KMS-11 (cell line): ENCODE measurements at regions not wholly inside any gene's neighbourhood (a gene's known extent, or its start where the extent isn't known, plus 50 kb on each side); places are given as distances from the start of the nearest gene placed in this dataset.

Experiments
- H2AFZ ChIP-seq: fragments of 200-600 bp; sonication (generic); 2 replicates; pipeline ENCODE4 v1.6.1; 2016; ENCODE audit warnings: antibody characterized with exemption, mixed run types, low read depth
- H3K27ac ChIP-seq: fragments of 200-600 bp; sonication (generic); 2 replicates; pipeline ENCODE4 v1.6.1; 2016; ENCODE audit warnings: mild to moderate bottlenecking, mixed run types
- H3K27me3 ChIP-seq: fragments of 200-600 bp; sonication (generic); 2 replicates; pipeline ENCODE4 v1.6.1; 2017; ENCODE audit warnings: mild to moderate bottlenecking, low read depth, mixed run types, moderate library complexity; ENCODE audit not compliant: insufficient read depth
- H3K36me3 ChIP-seq: fragments of 200-600 bp; sonication (generic); 2 replicates; pipeline ENCODE4 v1.6.1; 2017; ENCODE audit warnings: mild to moderate bottlenecking, mixed run types; ENCODE audit not compliant: insufficient read depth
- H3K4me1 ChIP-seq: fragments of 200-600 bp; sonication (generic); 2 replicates; pipeline ENCODE4 v1.6.1; 2016; ENCODE audit warnings: mild to moderate bottlenecking, low read depth, mixed run types; ENCODE audit not compliant: poor library complexity, severe bottlenecking
- H3K4me2 ChIP-seq: fragments of 200-600 bp; sonication (generic); 2 replicates; pipeline ENCODE4 v1.7.0; 2016; ENCODE audit warnings: mild to moderate bottlenecking, mixed run types
- H3K4me3 ChIP-seq: fragments of 200-600 bp; sonication (generic); IDR thresholded peaks from 2 replicates; pipeline ENCODE4 v1.6.1; 2017; ENCODE audit warnings: low read depth, low read length, mixed read lengths; ENCODE audit not compliant: insufficient read depth
- H3K79me2 ChIP-seq: fragments of 200-600 bp; sonication (generic); 2 replicates; pipeline ENCODE4 v1.6.1; 2016; ENCODE audit warnings: low read depth, mixed run types; ENCODE audit not compliant: insufficient read depth
- H3K9ac ChIP-seq: fragments of 200-600 bp; sonication (generic); 2 replicates; pipeline ENCODE4 v1.6.1; 2016; ENCODE audit warnings: mild to moderate bottlenecking, mixed run types
- H4K20me1 ChIP-seq: fragments of 200-600 bp; sonication (generic); 2 replicates; pipeline ENCODE4 v1.6.1; 2016; ENCODE audit warnings: mild to moderate bottlenecking, mixed run types; ENCODE audit not compliant: insufficient read depth
- CTCF ChIP-seq: fragments of 200-600 bp; sonication (generic); conservative IDR thresholded peaks from 2 replicates; pipeline ENCODE4 v1.6.1; 2017; ENCODE audit warnings: low read depth, mild to moderate bottlenecking, antibody characterized with exemption, low read length, moderate library complexity, mixed read lengths

- Histone ChIP-seq H3K4me3 (no peak overlapping the region), H3K4me1 (peaks cover 15% of the 10 kb centered on the region), H3K79me2 (no peaks in the 10 kb centered on the region), H3K27me3 (no peaks in the 10 kb centered on the region), H3K36me3 (no peaks in the 10 kb centered on the region), H4K20me1 (no peaks in the 10 kb centered on the region), H2AFZ (no peak overlapping the region), H3K4me2 (no peak overlapping the region), H3K9ac (no peak overlapping the region), H3K27ac (no peak overlapping the region)
- TF ChIP-seq CTCF, result no peak
These were observed 170.6 kb downstream of the ZC4H2 start for GRCh38 chrX:64805683-64806082.

- H3K4me1 ChIP-seq, result peaks cover 36% of the 10 kb centered on the region
- H2AFZ ChIP-seq, result 0 out of 2 replicates have a peak overlapping the region, but pooled peaks have one; percentile 18
- H3K9ac ChIP-seq, result no peak overlapping the region
- H4K20me1 ChIP-seq, result no peaks in the 10 kb centered on the region
- peak overlapping the region; percentile 40; the same call in 1 of the 2 replicates for H3K4me2 ChIP-seq
- H3K4me3 ChIP-seq, result no peak overlapping the region
- H3K36me3 ChIP-seq, result no peaks in the 10 kb centered on the region
- H3K79me2 ChIP-seq, result no peaks in the 10 kb centered on the region
- no peaks in the 10 kb centered on the region for H3K27me3 ChIP-seq
- H3K27ac ChIP-seq, result peak overlapping the region; percentile 65
- TF ChIP-seq CTCF, result peak; percentile 30
These were observed 183.5 kb downstream of the ZC4H2 start for GRCh38 chrX:64792598-64793337.

- Histone ChIP-seq H3K79me2 (no peaks in the 10 kb centered on the region), H3K4me2 (no peak overlapping the region), H4K20me1 (no peaks in the 10 kb centered on the region), H3K27ac (no peak overlapping the region), H3K36me3 (no peaks in the 10 kb centered on the region), H3K27me3 (no peaks in the 10 kb centered on the region), H3K4me3 (no peak overlapping the region), H2AFZ (no peak overlapping the region), H3K4me1 (no peaks in the 10 kb centered on the region), H3K9ac (no peak overlapping the region)
- no peak for TF ChIP-seq CTCF
These were observed 193.3 kb downstream of the ZC4H2 start for GRCh38 chrX:64782923-64783322.

- no peak overlapping the region for H3K4me2 ChIP-seq
- no peak overlapping the region for H3K4me3 ChIP-seq
- H3K79me2 ChIP-seq, result no peaks in the 10 kb centered on the region
- no peaks in the 10 kb centered on the region for H4K20me1 ChIP-seq
- H3K36me3 ChIP-seq, result no peaks in the 10 kb centered on the region
- no peak overlapping the region for H3K9ac ChIP-seq
- H3K27me3 ChIP-seq, result no peaks in the 10 kb centered on the region
- no peak overlapping the region for H2AFZ ChIP-seq
- no peak overlapping the region for H3K27ac ChIP-seq
- TF ChIP-seq CTCF, result no peak
- H3K4me1 ChIP-seq, result no peaks in the 10 kb centered on the region
These were observed 218.2 kb downstream of the ZC4H2 start for GRCh38 chrX:64758047-64758446.
